HG03457 (cell line): ENCODE measurements at regions not wholly inside any gene's neighbourhood (a gene's known extent, or its start where the extent isn't known, plus 50 kb on each side); places are given as distances from the start of the nearest gene placed in this dataset.

Source experiments
- ATAC-seq: cut with Tn5 transposase; IDR thresholded peaks from one replicate; pipeline ENCODE4 v1.9.1; 2021; ENCODE audit warnings: moderate number of reproducible peaks; ENCODE audit not compliant: unreplicated experiment

GRCh38 chr12:25058012-25058411 lies 109.1 kb upstream of the BCAT1 start:
- no peak for ATAC-seq

GRCh38 chr12:25056486-25057130 lies 107.7 kb upstream of the BCAT1 start:
- ATAC-seq: no peak

DNA sequence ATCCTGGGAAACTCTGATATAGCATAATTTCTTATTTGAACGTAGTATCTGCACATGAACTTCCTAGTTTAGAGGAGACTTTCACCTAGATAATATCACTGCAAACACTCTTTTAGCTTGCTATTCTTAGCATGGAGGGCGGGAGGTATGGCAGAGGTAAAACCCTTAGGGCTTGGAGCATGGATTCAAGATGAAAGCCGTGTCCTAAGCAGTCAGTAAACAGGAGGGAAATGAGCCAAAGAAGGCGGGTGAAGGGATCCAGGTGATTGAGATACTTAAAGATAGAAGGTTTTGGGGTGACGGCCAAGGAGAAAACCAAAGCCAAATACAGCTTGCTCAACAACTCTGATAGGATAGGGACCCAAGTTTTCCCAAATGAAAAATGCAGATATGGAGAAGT lies 107.1 kb upstream of the BCAT1 start:
- ATAC-seq: no peak

DNA sequence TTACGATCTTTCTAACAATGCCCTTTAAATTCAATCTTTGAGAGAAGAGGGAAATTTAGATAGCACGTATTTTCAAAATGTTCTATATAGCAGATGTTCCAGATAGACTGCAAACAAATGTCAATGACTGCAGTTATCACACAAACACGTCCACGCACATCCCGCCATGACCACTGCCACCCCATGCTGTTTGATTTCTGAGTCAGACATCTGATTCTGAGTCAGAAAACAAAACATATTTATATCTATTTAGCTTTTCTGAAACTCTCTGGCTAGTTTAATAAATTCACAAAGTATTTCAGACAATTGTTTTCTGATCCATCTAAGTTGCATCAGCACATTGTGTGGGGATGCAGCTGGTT lies 105.9 kb upstream of the BCAT1 start:
- no peak for ATAC-seq

DNA sequence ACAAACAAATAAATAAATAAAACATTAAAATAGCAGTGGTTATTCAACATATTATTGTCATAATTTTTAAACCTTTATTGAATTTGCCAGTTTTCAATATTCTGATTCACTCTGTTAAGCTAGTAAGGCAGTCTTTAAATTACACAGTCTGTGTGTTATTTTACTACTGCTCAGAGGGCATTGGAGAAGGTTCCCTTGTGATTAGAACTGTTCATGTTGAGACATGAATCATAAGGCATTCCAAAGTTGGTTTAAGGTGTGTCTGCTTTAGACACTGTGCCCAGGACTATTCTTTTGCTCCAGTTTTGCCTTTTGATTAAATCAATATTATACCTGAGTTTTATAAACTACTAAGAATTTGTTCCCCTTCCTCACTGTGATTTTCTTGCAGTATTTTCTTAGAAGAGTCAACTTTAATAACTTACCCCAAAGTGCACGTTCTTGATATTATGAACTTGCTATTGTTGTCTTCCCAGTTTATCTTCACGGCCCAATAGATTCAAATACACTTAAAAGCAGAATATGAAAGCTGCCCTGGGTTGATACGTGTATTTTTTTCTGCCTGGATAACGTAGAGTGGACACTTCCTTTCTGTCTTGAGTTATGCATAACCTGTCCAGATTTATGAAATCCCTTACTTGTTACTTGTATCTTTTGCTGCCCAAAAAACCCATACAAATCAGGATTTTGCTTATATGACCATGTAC lies 105.3 kb upstream of the BCAT1 start:
- no peak for ATAC-seq

GRCh38 chr12:25052914-25053211 lies 104.0 kb upstream of the BCAT1 start:
- no peak for ATAC-seq

GRCh38 chr12:25052196-25052913 lies 103.5 kb upstream of the BCAT1 start:
- ATAC-seq: peak; percentile 63

DNA sequence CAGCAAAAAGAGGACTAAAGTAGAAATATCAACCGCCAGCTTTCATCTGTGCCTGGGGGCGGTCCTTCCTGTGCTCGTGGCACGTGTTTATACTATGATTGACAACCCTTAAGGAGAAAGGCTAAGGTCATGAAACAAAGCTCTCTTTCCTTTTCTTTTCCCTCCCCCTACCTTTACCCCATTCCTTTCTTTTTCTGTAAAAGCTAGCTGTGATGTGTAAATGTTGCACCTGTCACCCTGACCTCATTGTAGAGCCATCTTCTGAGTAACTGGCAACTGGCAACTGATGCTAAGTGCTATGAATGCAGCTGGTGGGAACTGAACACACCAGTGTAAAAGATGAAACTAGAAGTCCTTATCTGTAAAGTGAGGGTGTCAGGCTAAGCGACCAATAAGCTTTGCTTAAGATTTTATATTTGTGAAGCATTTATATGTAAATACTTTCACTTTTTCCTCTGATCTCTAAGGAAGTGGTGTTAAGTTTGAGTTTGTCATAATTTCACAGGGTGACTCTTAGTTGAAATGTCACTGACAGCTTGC lies 102.8 kb upstream of the BCAT1 start:
- peak; percentile 41 for ATAC-seq

- ATAC-seq: no peak
Measured at GRCh38 chr12:25051171-25051570, 102.3 kb upstream of the BCAT1 start.

DNA sequence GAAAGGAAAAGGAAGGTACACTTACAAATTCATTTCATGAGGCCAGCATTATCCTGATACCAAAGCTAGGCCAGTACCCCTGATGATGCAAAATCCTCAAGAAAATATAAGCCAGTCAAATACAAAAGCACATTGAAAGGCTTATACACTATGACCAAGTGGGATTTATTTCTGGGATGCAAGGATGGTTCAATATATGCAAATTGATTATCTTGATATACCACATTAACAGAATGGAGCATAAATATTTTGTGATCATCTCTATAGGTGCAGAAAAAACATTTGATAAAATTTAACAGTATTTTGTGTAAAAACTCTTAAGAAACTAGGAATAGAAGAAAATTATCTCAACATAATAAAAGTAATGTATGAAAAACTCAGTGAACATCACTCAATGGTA lies 97.0 kb upstream of the BCAT1 start:
- no peak for ATAC-seq

- no peak for ATAC-seq
Measured at GRCh38 chr12:25041006-25041741, 92.3 kb upstream of the BCAT1 start.

- ATAC-seq: no peak
Measured at GRCh38 chr12:25040593-25040992, 91.7 kb upstream of the BCAT1 start.

DNA sequence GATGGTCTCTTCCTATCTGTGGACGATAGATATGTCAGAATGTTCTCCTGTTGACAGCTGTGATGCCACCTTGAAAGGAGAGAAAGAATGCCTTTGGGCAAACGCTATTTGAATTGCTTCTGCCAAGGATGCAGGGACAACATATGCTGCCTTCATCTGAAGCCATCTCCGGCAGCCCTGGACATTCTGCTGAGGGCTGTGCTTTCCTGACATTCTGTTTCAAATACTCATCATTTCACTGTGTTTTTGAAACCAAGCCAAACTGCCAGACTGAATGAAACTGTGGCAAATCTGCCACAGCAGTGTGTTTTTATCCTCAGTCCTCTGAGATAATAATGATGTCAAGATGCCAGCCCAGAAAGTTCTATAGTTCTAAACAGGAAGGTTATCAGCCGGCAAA lies 85.8 kb upstream of the BCAT1 start:
- no peak for ATAC-seq

GRCh38 chr12:25025951-25026490 lies 77.1 kb upstream of the BCAT1 start:
- ATAC-seq: no peak

DNA sequence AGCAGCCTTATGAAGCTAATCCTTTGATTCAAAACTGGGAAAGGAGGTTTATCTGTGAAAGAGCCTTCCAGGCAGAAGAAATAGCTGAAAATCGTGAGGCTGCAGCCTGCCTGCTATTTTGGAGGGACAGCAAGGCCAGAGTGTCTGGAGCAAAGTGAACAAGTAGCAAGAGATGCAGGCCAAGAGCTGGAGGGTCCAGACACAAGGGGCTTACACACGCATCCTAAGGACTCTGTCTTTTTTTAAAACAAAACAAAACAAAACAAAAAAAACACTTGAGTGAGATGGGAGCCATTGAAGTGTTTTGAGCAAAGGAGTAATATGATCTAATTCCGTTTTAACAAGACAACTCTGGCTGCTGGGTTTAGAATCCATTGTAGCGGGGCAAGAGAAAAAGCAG lies 76.4 kb upstream of the BCAT1 start:
- ATAC-seq: no peak

GRCh38 chr12:25023808-25024207 lies 74.9 kb upstream of the BCAT1 start:
- ATAC-seq: no peak

GRCh38 chr12:25020621-25021243 lies 71.8 kb upstream of the BCAT1 start:
- peak; percentile 89 for ATAC-seq

DNA sequence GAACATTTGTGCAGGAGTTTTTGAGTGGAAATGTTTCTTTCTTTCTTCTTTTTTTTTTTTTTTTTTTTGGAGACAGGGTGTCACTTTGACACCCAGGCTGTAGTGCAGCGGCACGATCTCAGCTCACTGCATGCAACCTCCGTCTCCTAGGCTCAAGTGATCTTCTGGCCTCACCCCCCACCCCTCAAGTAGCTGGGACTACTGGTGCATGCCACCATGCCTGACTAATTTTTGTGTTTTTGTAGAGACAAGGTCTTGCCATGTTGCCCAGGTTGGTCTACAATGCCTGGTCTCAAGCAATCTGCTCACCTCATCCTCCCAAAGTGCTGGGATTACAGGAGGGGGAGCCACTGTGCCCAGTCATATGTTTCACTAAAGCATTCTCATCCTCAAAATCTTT lies 69.2 kb upstream of the BCAT1 start:
- ATAC-seq: no peak

GRCh38 chr12:25017336-25017735 lies 68.4 kb upstream of the BCAT1 start:
- ATAC-seq: no peak

DNA sequence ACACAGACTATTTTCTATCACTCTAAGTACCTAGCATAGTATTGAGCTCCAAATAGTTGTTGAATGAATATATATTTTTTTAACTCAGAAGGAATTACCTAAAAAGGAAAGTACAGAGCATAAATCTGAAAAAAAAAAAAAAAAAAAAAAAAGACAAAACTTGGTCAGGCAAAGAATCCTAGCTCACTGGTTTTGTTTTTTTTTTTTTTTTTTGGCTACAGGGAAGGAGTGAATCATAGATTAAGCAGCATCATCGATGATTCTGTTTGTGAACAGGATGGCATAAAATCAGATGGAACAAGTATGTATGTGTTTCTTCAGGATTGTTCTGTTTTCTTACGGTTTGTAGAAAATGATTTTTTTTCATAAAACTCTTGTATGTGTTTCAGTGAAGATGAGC lies 66.1 kb upstream of the BCAT1 start:
- no peak for ATAC-seq

DNA sequence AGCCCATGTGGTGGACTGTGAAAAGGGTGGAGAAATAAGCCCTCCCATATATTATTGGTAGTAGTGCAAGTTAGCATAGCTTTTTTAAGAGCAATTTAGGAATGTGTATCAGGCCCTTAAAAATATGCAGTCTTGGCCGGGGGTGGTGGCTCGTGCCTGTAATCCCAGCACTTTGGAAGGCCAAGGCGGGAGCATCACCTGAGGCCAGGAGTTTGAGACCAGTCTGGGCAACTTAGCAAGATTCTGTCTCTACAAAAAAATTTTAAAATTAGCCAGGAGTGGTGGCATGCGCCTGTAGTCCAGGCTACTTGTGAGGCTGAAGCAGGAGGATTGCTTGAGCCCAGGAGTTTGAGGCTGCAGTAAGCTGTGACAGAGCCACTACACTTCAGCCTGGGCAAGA lies 64.2 kb upstream of the BCAT1 start:
- ATAC-seq: no peak
